GM19023 (cell line): ENCODE measurements at regions not wholly inside any gene's neighbourhood (a gene's known extent, or its start where the extent isn't known, plus 50 kb on each side); places are given as distances from the start of the nearest gene placed in this dataset.

Source experiments
- ATAC-seq: cut with Tn5 transposase; IDR thresholded peaks from one replicate; pipeline ENCODE4 v1.9.1; 2021; ENCODE audit warnings: mild to moderate bottlenecking, moderate library complexity; ENCODE audit not compliant: unreplicated experiment

- ATAC-seq = no peak
Measured at GRCh38 chr2:20559277-20559676, 91.6 kb downstream of the HS1BP3 start.

DNA sequence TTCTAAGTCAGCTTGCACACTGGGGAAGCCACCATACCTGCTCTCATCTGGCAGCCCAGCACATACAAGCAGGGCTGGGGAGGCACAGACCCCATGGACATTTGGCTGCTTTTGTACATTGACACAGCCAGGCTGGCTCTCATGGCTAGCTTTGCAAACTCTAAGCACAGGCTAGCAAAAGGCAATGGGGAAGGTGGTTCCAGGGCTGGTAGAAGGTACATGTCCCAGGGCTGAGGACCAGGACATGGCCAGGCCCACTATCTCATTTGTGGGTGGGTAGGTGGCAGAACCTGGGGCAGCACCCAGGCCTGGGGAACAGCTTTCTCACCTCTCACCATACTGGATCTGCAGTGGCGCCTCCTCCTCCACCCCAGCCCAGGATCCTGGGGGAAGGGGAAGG, 90.9 kb downstream of the HS1BP3 start:
- no peak for ATAC-seq

DNA sequence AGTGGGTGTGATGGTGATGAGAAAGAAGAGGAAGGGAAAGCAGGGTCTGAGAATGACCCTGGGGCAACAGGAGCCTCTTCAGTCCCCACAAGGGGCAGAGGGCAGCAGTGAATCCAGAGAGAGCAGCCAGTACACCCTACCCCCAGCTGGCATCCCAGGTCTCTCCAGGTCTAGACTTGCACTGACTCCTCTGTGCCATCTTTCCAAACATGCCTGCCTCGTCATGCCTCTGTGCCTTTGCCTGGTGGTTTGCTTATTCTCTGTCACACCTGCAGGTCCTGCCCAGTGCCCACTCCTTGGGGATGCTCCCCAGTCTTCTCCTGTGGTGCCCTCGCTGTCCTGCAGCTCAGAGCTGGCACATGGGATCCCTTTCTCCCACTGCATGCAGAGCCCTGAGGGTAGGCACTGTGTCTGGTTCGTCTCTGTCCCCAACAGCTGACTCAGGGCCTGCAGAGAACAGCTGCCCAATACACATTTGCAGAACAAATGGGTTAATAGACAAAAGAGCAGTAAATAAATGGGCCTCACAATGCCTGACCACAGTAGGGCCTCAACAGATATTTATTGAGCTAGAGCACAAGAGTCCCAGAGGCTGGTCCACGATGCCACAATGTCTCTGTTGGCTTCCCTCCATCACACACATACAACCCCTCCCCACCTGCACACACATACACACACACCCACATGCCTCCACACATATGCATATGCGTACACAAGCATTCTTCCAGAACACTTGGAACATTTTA, 89.8 kb downstream of the HS1BP3 start:
- ATAC-seq = no peak

- no peak for ATAC-seq
Measured at GRCh38 chr2:20561637-20562454, 89.1 kb downstream of the HS1BP3 start.

GRCh38 chr2:20562540-20563225, 88.2 kb downstream of the HS1BP3 start:
- no peak for ATAC-seq

DNA sequence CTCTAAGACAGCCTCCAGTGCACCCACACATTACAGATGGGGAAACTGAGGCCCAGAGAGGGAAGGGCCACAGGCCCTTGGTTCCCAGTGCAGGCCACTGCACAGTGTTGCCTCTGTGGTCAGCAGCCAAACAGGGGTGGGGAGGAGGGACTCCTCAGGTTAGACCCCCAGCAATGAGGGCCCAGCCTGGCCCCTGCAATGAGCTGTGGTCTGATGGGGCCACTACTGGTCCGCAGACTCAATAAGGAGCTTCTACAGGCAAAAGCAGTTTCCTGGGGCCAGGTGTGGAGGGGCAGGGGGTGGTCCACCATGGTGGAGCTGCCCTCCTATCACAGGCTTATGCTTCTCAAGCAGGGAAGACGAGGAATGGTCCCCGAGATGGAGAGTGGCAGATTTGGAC, 87.6 kb downstream of the HS1BP3 start:
- ATAC-seq = no peak

DNA sequence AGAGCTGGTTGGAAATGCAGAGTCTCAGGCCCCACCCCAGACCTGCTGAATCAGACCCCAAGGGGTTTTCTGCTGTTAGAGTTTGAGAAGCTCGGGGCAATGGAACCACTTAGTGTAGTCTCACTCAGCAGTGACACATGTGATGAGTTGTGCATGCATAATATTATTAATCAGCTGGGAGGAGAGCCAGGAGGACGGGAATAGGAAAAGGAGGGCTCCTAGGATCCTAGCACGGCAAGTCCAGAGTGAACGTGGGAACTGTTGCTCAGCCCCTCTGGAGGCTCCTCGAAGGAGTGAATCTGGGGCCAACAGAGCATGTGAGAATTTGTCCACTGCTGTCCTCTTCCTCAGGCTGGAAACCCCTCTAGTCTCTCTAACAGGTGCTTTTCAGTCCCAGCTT, 87.1 kb downstream of the HS1BP3 start:
- ATAC-seq = no peak

DNA sequence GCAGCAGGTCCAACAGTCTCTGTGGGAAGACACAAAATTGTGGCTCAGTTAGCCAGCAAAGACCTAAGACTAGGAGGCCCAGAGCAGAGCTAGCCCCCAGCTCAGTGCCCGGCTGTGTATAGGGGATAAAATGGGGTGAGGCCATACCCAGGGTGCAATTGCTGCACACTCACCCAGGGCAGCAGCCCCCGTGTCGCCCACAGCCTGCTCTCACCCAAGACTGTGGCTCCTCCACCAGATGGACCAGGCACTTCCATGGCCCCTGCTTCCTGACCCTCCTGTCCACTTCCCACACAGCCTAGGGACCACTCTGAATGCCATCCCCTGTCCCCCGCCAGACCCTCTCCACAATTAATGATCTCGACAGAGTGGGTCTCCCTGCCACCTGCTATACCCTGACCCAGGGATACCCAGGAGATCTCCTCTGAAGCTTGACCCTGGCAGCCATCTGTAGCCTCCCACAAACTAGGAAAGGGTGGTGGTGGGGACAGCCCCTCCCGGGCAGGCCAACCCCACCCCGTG, 85.7 kb downstream of the HS1BP3 start:
- no peak for ATAC-seq

- ATAC-seq = no peak
Measured at GRCh38 chr2:20565623-20566236, 85.2 kb downstream of the HS1BP3 start.

DNA sequence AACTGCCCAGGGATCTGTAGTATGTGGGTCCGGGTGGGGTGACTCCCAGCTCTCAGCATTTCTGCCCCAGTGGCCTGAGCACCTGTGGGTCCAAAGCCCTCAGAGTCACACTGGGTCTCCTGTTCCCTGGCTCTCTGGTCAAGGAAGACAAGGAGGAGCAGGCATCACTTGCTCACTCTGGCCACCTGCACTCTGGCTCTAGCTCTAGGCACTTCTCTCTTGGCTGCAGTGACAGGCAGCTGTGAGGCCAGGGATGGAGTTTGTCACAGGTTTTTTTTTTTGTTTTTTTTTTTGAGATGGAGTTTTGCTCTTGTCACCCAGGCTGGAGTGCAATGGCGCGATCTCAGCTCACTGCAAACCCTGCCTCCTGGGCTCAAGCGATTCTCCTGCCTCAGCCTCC, 84.6 kb downstream of the HS1BP3 start:
- ATAC-seq = no peak

DNA sequence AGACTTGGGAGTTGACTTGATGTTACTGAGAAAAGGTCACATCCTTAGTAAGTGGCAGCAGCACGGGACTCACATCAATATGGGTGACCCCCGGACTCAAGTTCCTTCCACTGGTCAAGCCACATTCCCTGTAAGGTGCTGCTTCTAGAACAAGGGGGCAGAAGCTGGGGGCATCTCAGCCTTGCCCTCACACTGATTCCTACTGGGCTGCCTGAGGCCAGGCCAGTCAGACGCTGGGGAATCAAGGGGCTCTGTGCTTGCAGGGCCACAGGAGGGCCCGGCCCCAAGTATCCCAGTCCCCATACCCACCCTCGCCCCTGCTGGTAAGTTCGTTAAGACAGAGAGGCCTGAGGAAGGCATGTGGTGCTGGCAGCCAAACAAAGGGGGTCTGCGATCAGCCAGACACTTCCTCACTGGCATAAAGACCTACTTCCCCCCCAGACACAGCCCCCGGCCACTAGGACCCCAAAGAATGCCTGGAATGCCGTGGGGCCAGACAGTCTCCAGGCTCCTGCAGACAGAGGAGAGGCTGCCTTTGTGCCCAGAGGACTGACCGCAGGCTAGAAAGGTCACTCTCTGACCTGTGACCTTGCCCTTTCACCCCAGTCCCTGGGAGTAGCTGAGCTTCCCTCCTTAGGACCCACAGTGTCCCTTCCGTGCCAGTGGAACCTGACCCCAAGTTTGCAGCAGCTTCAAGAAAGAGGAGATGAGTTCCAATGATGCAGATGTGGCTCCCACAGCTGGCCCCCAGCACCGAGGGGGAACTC, 83.6 kb downstream of the HS1BP3 start:
- no peak for ATAC-seq
